GM12864 (cell line): ENCODE measurements at regions not wholly inside any gene's neighbourhood (a gene's known extent, or its start where the extent isn't known, plus 50 kb on each side); places are given as distances from the start of the nearest gene placed in this dataset.

Experiments used
- DNase-seq: peaks from one replicate; pipeline ENCODE4 v3.0.0-alpha.2; 2011; ENCODE audit warnings: low read depth
- H3K4me3 ChIP-seq: 2 replicates; pipeline ENCODE4 v1.5.1; 2011; ENCODE audit warnings: mild to moderate bottlenecking, low read depth, low read length, control low read depth
- TF ChIP-seq, protein P1 (sequence below): IDR thresholded peaks from 2 replicates; pipeline ENCODE4 v1.5.1; 2011; ENCODE audit warnings: low read depth, mild to moderate bottlenecking, moderate library complexity, low read length, control low read depth, inconsistent platforms; ENCODE audit errors: missing control alignments

DNA sequence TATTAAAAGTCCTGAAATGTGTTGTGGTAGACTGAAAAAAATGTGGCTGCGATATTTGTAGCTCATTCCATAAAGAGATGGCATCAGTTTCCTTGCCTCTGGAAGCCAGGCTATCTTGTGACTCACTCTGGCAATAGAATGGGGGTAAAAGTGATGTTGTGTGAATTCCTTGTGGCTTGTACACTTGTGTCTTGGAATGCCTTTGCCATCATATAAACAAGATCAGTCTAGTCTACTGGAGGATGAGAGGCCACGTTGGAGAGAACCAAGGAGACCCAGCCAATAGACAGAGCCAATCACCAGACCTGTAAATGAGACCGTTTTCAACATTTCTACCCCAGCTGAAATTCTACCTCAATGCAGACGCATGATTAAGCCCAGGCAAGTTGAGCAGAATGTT is 254.1 kb downstream of the TRIB2 start:
- no peak overlapping the region for H3K4me3 ChIP-seq
- no peak for DNase-seq
- TF ChIP-seq, protein P1, sequence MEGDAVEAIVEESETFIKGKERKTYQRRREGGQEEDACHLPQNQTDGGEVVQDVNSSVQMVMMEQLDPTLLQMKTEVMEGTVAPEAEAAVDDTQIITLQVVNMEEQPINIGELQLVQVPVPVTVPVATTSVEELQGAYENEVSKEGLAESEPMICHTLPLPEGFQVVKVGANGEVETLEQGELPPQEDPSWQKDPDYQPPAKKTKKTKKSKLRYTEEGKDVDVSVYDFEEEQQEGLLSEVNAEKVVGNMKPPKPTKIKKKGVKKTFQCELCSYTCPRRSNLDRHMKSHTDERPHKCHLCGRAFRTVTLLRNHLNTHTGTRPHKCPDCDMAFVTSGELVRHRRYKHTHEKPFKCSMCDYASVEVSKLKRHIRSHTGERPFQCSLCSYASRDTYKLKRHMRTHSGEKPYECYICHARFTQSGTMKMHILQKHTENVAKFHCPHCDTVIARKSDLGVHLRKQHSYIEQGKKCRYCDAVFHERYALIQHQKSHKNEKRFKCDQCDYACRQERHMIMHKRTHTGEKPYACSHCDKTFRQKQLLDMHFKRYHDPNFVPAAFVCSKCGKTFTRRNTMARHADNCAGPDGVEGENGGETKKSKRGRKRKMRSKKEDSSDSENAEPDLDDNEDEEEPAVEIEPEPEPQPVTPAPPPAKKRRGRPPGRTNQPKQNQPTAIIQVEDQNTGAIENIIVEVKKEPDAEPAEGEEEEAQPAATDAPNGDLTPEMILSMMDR = no peak

DNA sequence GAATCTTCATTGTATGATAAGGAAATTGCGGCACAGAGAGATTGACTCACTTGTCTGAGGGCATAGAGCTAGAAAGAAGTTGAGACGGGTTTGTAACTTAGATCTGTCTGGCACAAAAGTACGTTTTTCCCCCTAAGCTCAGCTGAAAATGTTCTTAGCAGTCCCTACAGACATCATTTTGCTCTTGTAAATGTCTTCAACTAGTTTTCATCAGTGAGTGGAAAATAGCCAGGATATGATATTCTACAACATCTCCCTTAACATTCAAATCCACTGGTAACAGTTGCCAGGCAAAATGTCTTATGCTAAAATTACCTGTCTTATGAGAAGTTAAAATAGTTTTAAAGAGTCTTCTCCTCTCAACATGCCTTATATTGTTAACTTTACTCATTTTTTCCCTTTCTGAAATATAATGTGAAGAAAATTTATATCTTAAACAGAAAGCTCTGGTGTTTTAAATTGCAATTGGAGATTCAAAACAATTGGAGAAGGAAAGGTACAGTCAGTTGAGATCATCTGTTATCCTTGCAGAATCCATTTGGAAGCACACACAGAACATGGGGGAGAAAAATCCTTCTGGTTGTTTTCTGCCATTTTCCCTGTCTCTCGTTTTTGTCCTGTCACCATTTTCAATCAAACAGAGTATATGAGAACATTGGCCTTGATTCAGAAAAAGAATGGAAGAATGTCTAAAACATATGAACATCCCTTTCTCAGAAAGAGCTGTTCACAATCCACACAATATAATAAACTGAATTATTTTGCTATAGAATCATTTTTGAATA is 255.0 kb downstream of the TRIB2 start:
- H3K4me3 ChIP-seq = no peak overlapping the region
- TF ChIP-seq, protein P1 = no peak
- no peak for DNase-seq

DNA sequence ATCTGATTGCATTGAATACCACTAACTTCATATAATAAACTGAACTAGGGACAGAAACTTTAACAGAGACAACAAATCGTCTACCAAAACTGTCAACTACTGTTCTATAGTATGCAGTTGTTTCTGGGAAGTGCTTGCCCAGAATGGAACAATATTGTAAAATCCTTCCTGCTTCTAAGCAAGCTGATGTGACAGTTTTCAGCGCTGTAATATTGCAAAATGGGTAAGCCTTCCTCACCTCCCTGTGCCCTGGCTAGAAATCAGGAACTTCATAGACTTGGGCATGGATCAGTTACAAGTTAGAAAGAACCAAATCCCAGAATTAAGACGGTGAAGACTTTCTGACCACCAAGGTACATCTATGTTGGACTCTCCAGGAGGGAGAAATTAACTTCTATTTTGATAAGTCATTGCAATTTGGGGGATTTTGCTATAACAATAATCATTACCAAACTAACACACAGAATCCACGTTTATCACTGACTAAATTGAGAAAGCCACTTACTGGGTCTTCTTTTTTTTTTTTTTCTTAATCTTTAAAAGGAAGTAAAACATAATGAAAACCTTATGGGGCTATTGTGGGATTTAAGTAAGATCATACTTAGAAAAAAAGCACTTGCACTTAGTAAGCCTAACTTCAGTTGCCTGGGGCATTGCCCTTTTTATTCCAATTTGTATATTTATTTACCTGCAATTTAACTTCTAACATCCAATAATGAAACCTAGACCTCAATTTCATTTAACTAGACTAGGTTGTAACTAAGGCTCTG is 261.5 kb downstream of the TRIB2 start:
- TF ChIP-seq, protein P1 = no peak
- no peak for DNase-seq
- no peak overlapping the region for H3K4me3 ChIP-seq

DNA sequence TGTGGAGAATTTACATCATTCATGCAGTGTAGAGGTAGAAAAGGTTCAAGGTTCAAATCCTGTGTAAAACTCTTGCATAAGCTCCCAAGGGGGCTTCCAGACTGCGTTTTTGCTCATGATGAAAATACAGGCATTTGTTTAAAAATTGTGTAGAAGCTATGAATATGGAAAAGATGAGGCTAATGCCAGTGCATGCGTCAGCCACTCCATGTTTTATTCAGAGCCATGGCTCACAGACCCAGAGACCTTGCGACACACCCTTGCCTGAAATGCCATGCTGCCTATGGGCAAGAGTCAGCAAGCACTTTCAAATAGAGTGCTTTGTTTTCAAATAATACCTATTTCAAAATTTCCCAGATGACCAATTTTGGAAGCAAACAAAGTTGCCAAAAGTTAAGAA is 262.3 kb downstream of the TRIB2 start:
- no peak for DNase-seq
- TF ChIP-seq, protein P1 = no peak
- H3K4me3 ChIP-seq = no peak overlapping the region

DNA sequence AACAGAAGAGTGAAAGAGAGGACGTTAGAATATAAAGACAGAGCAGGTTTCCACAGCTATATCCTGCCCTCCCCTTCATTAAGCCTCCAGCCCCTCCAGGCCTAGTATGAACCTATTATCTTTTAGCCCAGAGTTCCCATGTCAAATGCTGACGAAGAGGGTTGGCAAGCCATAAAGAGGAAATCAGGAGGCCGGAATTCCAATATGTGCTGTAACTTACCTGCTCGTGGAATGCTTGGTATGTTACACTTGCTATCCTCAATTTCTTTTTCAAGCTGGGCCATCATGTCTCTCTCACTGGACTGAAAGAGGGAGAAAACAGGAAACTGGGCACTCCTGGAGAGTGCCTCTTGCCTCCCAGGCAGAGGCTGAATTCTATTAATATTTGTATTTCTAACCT is 264.1 kb downstream of the TRIB2 start:
- TF ChIP-seq, protein P1 = no peak
- H3K4me3 ChIP-seq = no peak overlapping the region
- DNase-seq = no peak

DNA sequence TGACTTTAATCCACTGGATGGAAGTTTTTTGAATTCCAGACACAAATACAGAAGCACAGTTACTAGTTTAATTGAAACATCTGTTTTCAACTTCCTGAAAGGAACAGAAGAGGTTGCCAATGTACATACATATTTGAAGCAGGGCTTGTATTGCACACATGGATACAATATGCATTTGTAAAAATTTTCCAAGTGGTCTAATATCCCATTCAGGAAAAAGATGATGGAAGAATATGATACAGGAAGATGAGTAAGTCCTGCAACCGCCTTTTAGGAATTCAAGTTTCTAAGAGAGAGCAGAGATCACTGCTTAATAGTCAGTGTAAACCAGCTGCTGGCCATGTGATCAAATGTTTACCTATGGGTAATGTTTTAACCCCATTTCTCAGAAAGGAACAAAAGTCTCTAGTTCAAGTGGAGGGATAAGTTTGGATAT is 265.4 kb downstream of the TRIB2 start:
- no peak overlapping the region for H3K4me3 ChIP-seq
- TF ChIP-seq, protein P1 = no peak
- no peak for DNase-seq
